Muscle layer of duodenum (tissue), 2 donors: ENCODE measurements at regions not wholly inside any gene's neighbourhood (a gene's known extent, or its start where the extent isn't known, plus 50 kb on each side); places are given as distances from the start of the nearest gene placed in this dataset.
"Not testable (repeated sequence)": the region's sequence is repeated elsewhere in the genome, so short reads cannot be mapped to it uniquely, and the experiment has no call there.

Experiments
- H3K27ac ChIP-seq: one replicate; pipeline ENCODE4 v1.7.0; 2013; ENCODE audit warnings: mild to moderate bottlenecking, low read length
- H3K27me3 ChIP-seq: one replicate; pipeline ENCODE4 v1.7.0; 2013; ENCODE audit warnings: low read depth, mild to moderate bottlenecking, control low read depth, low read length
- H3K36me3 ChIP-seq, 2 donors: one replicate each; pipeline ENCODE4 v1.7.0; 2013; ENCODE audit warnings: low read length in 2 of 2, control low read depth in 1 of 2, mild to moderate bottlenecking in 1 of 2; ENCODE audit not compliant: insufficient read depth in 2 of 2, control insufficient read depth in 1 of 2
- H3K4me1 ChIP-seq, 2 donors: one replicate each; pipeline ENCODE4 v1.7.0; 2013; ENCODE audit warnings: low read length in 2 of 2, mild to moderate bottlenecking in 2 of 2, control low read depth in 1 of 2, moderate library complexity in 1 of 2; ENCODE audit not compliant: insufficient read depth in 2 of 2, control insufficient read depth in 1 of 2
- H3K4me3 ChIP-seq, 2 donors: one replicate each; pipeline ENCODE4 v1.7.0; 2013; ENCODE audit warnings: low read length in 2 of 2, low read depth in 1 of 2, mild to moderate bottlenecking in 1 of 2
- H3K9me3 ChIP-seq, 2 donors: one replicate each; pipeline ENCODE4 v1.7.0; 2013; ENCODE audit warnings: low read length in 2 of 2, control low read depth in 1 of 2, mild to moderate bottlenecking in 1 of 2; ENCODE audit not compliant: control insufficient read depth in 1 of 2
- donor health status: healthy.

DNA sequence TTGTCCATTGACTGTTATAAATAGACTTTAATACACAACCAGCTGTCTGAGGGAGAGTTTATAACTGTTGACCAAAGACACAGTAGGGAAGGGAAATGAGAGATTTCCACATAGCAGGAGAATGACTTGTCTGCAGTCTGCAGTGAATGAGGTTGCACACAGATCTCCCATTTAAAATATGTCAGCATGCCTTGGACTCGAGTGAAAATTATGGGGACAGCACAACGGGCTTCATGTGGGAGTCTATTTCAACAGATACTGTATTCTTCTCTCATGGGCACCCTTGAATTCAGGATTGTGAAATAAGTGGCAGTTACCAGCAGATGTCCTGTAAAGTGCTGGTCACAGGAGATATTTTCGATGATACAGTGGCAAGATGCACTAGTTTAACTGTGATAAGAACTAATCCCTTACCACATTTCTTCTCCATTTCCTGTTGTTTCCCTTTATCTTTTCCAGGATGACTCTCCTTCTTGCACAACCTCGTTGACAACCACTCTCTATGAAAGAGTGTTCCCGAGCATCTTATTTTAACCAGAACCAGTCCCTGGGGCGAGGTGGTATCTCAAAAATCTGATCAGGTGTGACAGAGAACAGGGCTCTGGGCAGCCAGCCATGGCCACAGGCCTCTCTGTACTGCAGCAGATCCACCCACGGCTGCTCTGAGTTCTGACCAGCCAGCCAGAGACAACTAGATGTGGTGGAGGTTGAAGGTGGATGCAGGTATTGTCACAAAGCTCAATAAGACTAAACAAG is 51.5 kb upstream of the MAP3K1 start:
- H3K9me3 ChIP-seq: no peaks in the 10 kb centered on the region
- H3K4me1 ChIP-seq: no peaks in the 10 kb centered on the region
- H3K4me3 ChIP-seq: no peak overlapping the region
- no peaks in the 10 kb centered on the region for H3K27me3 ChIP-seq
- H3K27ac ChIP-seq: no peak overlapping the region
- H3K36me3 ChIP-seq: no peaks in the 10 kb centered on the region

GRCh38 chr5:56763182-56763581 is 52.2 kb upstream of the MAP3K1 start:
- H3K4me1 ChIP-seq: no peaks in the 10 kb centered on the region
- H3K36me3 ChIP-seq: no peaks in the 10 kb centered on the region
- H3K27ac ChIP-seq: no peak overlapping the region
- H3K4me3 ChIP-seq: no peak overlapping the region
- H3K9me3 ChIP-seq: no peaks in the 10 kb centered on the region
- no peaks in the 10 kb centered on the region for H3K27me3 ChIP-seq

GRCh38 chr5:56761151-56761885 is 54.0 kb upstream of the MAP3K1 start:
- no peaks in the 10 kb centered on the region for H3K4me1 ChIP-seq
- no peak overlapping the region for H3K4me3 ChIP-seq
- no peak overlapping the region for H3K27ac ChIP-seq
- H3K9me3 ChIP-seq: no peaks in the 10 kb centered on the region
- H3K27me3 ChIP-seq: no peaks in the 10 kb centered on the region
- H3K36me3 ChIP-seq: no peaks in the 10 kb centered on the region

- Histone ChIP-seq H3K9me3 (no peaks in the 10 kb centered on the region), H3K27me3 (no peaks in the 10 kb centered on the region), H3K4me3 (no peak overlapping the region), H3K27ac (no peak overlapping the region), H3K36me3 (no peaks in the 10 kb centered on the region), H3K4me1 (no peaks in the 10 kb centered on the region)
Observed at GRCh38 chr5:56760723-56761122, 54.6 kb upstream of the MAP3K1 start.

DNA sequence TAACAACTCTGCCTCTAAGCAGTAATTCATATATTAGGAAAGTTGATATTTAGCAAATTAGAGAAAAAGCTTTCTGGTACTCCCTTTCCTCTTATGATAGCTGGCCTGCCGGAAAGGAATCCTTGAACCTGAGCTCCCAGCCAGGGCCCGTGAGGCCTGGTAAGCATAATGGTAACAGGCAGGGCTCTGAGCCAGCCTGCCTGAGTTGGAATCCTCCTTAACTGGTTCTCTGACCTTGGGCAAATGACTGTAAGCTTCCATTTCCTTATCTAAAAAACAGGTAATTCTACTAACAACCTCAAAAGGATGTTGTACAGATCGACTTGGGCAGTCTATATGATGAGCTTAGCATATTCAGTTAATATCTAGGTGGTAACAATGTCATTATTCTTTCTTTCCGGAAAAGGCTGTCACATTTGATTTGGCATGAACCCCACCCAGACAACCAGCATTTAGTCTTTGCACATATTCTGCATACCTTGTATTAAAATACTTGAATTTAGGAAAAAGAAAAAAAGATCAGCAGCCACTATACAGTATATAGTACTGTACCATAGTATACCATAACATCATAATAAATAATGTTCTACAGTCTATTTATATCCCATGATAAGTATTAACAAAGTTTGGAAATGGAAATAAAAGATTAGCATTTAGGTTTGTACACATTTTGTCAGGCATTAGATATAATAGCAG is 55.7 kb upstream of the MAP3K1 start:
- no peaks in the 10 kb centered on the region for H3K36me3 ChIP-seq
- H3K27ac ChIP-seq: no peak overlapping the region
- H3K9me3 ChIP-seq: no peaks in the 10 kb centered on the region
- H3K4me3 ChIP-seq: no peak overlapping the region
- H3K27me3 ChIP-seq: no peaks in the 10 kb centered on the region
- no peaks in the 10 kb centered on the region for H3K4me1 ChIP-seq

GRCh38 chr5:56757077-56757476 is 58.3 kb upstream of the MAP3K1 start:
- no peaks in the 10 kb centered on the region for H3K27me3 ChIP-seq
- H3K9me3 ChIP-seq: peaks cover 0 to 4% of the 10 kb centered on the region in 2 donors
- no peak overlapping the region for H3K27ac ChIP-seq
- H3K4me1 ChIP-seq: no peaks in the 10 kb centered on the region
- no peaks in the 10 kb centered on the region for H3K36me3 ChIP-seq
- no peak overlapping the region for H3K4me3 ChIP-seq

GRCh38 chr5:56755036-56755555 is 60.3 kb upstream of the MAP3K1 start:
- Histone ChIP-seq H3K9me3 (peaks cover 0 to 4% of the 10 kb centered on the region in 2 donors), H3K4me1 (no peaks in the 10 kb centered on the region), H3K36me3 (no peaks in the 10 kb centered on the region), H3K4me3 (no peak overlapping the region), H3K27me3 (no peaks in the 10 kb centered on the region), H3K27ac (no peak overlapping the region)

DNA sequence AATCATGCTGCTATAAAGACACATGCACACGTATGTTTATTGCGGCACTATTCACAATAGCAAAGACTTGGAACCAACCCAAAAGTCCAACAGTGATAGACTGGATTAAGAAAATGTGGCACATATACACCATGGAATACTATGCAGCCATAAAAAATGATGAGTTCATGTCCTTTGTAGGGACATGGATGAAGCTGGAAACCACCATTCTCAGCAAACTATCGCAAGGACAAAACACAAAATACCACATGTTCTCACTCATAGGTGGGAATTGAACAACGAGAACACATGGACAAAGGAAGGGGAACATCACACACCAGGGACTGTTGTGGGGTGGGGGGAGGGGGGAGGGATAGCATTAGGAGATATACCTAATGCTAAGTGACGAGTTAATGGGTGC is 61.8 kb upstream of the MAP3K1 start:
- H3K4me3 ChIP-seq, H3K9me3 ChIP-seq, H3K27ac ChIP-seq, H3K27me3 ChIP-seq, H3K4me1 ChIP-seq, H3K36me3 ChIP-seq: not testable (repeated sequence)

GRCh38 chr5:56751572-56752313 is 63.6 kb upstream of the MAP3K1 start:
- Histone ChIP-seq H3K9me3 (peaks cover 0 to 4% of the 10 kb centered on the region in 2 donors), H3K27ac (no peak overlapping the region), H3K4me1 (no peaks in the 10 kb centered on the region), H3K27me3 (no peaks in the 10 kb centered on the region), H3K36me3 (no peaks in the 10 kb centered on the region), H3K4me3 (no peak overlapping the region)

DNA sequence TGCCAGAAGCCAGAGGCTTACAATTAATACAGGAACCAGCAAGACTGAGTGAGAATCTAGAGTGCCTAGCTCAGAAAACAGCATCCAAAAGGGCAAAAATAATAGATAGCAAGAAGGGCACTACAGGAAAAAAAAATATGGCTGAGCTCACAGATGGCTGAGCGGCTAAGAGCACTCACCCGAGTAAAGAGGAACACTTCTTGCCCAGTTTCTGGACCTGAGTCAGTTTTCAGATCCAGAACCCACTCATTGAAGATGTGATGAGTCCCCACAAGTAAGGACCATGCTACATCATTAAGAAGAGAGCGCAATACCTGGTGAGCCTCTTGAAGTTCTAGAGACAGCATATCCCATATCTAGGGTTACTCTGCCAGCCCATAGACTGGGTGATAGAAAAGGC is 65.5 kb upstream of the MAP3K1 start:
- Histone ChIP-seq H3K4me1 (no peaks in the 10 kb centered on the region), H3K36me3 (no peaks in the 10 kb centered on the region), H3K4me3 (no peak overlapping the region), H3K27me3 (no peaks in the 10 kb centered on the region), H3K9me3 (peaks cover 0 to 4% of the 10 kb centered on the region in 2 donors), H3K27ac (no peak overlapping the region)
